ENCODE measurements at regions not wholly inside any gene's neighbourhood (a gene's known extent, or its start where the extent isn't known, plus 50 kb on each side); places are given as distances from the start of the nearest gene placed in this dataset.

DNA sequence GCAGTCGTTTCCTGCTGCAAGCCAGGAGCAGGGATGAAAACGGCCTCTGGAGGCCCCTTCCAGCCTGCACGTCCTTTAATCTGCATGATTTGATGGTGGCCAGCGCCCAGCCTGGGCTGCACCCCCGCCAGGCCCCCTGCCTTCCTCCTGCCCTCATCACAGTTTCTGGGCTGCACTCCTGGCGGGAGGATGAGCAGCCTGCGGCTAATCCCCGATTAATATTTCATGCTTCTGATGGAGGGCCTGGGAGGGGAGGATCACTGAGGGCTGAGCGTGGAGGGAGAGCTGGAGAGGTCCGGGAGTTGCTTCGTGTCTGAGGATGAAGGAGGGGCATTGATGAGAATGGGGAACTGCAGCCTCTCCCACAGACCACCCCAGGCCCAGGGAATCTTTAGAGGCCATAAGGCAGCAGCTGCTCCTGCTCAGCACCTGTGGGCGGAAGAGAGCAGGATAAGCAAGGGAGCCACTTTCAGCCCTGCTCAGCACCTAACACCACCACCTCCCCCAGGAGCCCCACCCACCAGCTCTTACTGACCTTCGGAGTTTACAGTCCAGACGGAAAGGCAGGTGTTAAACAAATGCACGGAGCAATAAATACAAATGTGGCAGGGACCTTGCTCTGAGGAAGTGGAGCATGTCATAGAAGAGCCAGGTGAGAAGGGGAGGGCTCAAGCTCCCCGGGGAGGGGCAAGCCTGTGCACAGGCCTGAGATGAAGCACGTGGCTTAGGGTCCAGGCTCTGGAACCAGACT lies 135.0 kb upstream of the NECTIN1 start:
- Histone ChIP-seq H4K8ac (replicated peaks; ENCODE audit: insufficient read length, low read depth, low read length) (no peak overlapping the region), H4K5ac (ENCODE audit: insufficient read length, low read depth, low read length) (no peak overlapping the region), H2BK5ac (ENCODE audit: insufficient read length, low read length) (no peak overlapping the region), H2AFZ (ENCODE audit: low read length) (no peak overlapping the region), H3K23me2 (ENCODE audit: insufficient read length, low read depth, low read length, poor library complexity, severe bottlenecking) (no peaks in the 10 kb centered on the region), H2BK20ac (ENCODE audit: low read depth, low read length, poor library complexity, severe bottlenecking) (no peak overlapping the region), H3K9me3 (ENCODE audit: control insufficient read depth, low read depth, low read length) (no peaks in the 10 kb centered on the region), H3K79me2 (ENCODE audit: insufficient read depth, low read length) (no peaks in the 10 kb centered on the region), H3K27ac (ENCODE audit: insufficient read length, low read depth, low read length) (no peak overlapping the region), H2BK12ac (ENCODE audit: insufficient read length, low read depth, low read length) (no peak overlapping the region), H3K18ac (ENCODE audit: insufficient read length, low read depth, low read length) (no peak overlapping the region), H3K79me1 (ENCODE audit: insufficient read depth, low read depth, low read length, poor library complexity, severe bottlenecking) (no peaks in the 10 kb centered on the region), H3K4me1 (ENCODE audit: insufficient read depth, low read length) (no peaks in the 10 kb centered on the region), H2AK5ac (ENCODE audit: insufficient read length, low read length) (no peak overlapping the region), H3K4me2 (ENCODE audit: insufficient read depth, insufficient read length, low read length) (no peak overlapping the region), H2BK120ac (ENCODE audit: low read depth, low read length, poor library complexity, severe bottlenecking) (no peak overlapping the region), H3K56ac (ENCODE audit: insufficient read length, low read depth, low read length) (no peak overlapping the region), H3K9ac (ENCODE audit: extremely low read depth, insufficient read length, low read length) (no peak overlapping the region), H4K91ac (ENCODE audit: insufficient read length, low read depth, low read length) (no peak overlapping the region), H3K23ac (ENCODE audit: insufficient read length, low read depth, low read length) (no peak overlapping the region), H2BK15ac (ENCODE audit: low read depth, low read length) (no peak overlapping the region), H4K20me1 (ENCODE audit: control insufficient read depth, insufficient read depth, insufficient read length) (no peaks in the 10 kb centered on the region), H3T11ph (ENCODE audit: low read length) (no peak overlapping the region), H3K14ac (ENCODE audit: insufficient read depth, low read length) (no peak overlapping the region), H3K27me3 (ENCODE audit: insufficient read depth, low read length) (no peaks in the 10 kb centered on the region), H3K4ac (ENCODE audit: low read depth, low read length) (no peak overlapping the region)
- Mint-ChIP-seq H3K4me1 (peaks cover 21 to 26% of the 10 kb centered on the region in 2 experiments), H3K36me3 (ENCODE audit: insufficient read depth in 1 of 3, low read depth in 3 of 3) (peaks cover 4 to 6% (median 5%) of the 10 kb centered on the region in 3 experiments; a peak in 4 of 7 replicates), H3K4me3 (no peak overlapping the region), H3K27me3 (ENCODE audit: low read depth) (peaks cover 31% of the 10 kb centered on the region), H3K9me3 (peaks cover 4 to 6% of the 10 kb centered on the region in 2 experiments; a peak in 4 of 5 replicates), H3K27ac (peak overlapping the region in 1 of 3 experiments; percentile 13; a peak in 1 of 7 replicates)
- peak; percentile 55 for DNase-seq
- WGBS (ENCODE audit: extremely low coverage, insufficient read length, low lambda C conversion rate) = no CpG with 5 or more reads among the region's 17 CpGs
- TF ChIP-seq, protein P1, sequence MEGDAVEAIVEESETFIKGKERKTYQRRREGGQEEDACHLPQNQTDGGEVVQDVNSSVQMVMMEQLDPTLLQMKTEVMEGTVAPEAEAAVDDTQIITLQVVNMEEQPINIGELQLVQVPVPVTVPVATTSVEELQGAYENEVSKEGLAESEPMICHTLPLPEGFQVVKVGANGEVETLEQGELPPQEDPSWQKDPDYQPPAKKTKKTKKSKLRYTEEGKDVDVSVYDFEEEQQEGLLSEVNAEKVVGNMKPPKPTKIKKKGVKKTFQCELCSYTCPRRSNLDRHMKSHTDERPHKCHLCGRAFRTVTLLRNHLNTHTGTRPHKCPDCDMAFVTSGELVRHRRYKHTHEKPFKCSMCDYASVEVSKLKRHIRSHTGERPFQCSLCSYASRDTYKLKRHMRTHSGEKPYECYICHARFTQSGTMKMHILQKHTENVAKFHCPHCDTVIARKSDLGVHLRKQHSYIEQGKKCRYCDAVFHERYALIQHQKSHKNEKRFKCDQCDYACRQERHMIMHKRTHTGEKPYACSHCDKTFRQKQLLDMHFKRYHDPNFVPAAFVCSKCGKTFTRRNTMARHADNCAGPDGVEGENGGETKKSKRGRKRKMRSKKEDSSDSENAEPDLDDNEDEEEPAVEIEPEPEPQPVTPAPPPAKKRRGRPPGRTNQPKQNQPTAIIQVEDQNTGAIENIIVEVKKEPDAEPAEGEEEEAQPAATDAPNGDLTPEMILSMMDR (conservative IDR thresholded peaks at IDR 0.05) = peak; percentile 25; the same call in 2 of the 3 replicates
